ENCODE measurements at regions not wholly inside any gene's neighbourhood (a gene's known extent, or its start where the extent isn't known, plus 50 kb on each side); places are given as distances from the start of the nearest gene placed in this dataset.

- no peak overlapping the region for H3K4me3 ChIP-seq (ENCODE audit: low read length)
- H3K36me3 ChIP-seq (ENCODE audit: insufficient read depth, low read depth, low read length) = no peaks in the 10 kb centered on the region
- H3K9me3 ChIP-seq (ENCODE audit: insufficient read depth, low read depth, low read length) = no peaks in the 10 kb centered on the region
- H3K27ac ChIP-seq (ENCODE audit: low read length) = no peak overlapping the region
- H3K4me1 ChIP-seq (ENCODE audit: insufficient read depth, low read length) = no peaks in the 10 kb centered on the region
- no peak overlapping the region for H3K9ac ChIP-seq (ENCODE audit: low read depth, low read length)
- peaks cover 8% of the 10 kb centered on the region; the same call in 1 of the 2 replicates for H3K27me3 ChIP-seq (ENCODE audit: insufficient read depth, low read length)
Measured at GRCh38 chr16:87172632-87173031, 144.6 kb downstream of the C16orf95 start.

- Histone ChIP-seq H3K9me3 (ENCODE audit: insufficient read depth, low read depth, low read length) (no peaks in the 10 kb centered on the region), H3K9ac (ENCODE audit: low read depth, low read length) (no peak overlapping the region), H3K4me3 (ENCODE audit: low read length) (no peak overlapping the region), H3K36me3 (ENCODE audit: insufficient read depth, low read depth, low read length) (no peaks in the 10 kb centered on the region), H3K27me3 (ENCODE audit: insufficient read depth, low read length) (peaks cover 11% of the 10 kb centered on the region; the same call in 1 of the 2 replicates), H3K4me1 (ENCODE audit: insufficient read depth, low read length) (no peaks in the 10 kb centered on the region), H3K27ac (ENCODE audit: low read length) (no peak overlapping the region)
Measured at GRCh38 chr16:87173294-87173893, 143.8 kb downstream of the C16orf95 start.

- no peak overlapping the region for H3K4me3 ChIP-seq (ENCODE audit: low read length)
- H3K9ac ChIP-seq (ENCODE audit: low read depth, low read length) = no peak overlapping the region
- H3K4me1 ChIP-seq (ENCODE audit: insufficient read depth, low read length) = peaks cover under 1% of the 10 kb centered on the region; the same call in 1 of the 2 replicates
- H3K36me3 ChIP-seq (ENCODE audit: insufficient read depth, low read depth, low read length) = no peaks in the 10 kb centered on the region
- H3K27me3 ChIP-seq (ENCODE audit: insufficient read depth, low read length) = peaks cover 14% of the 10 kb centered on the region; the same call in 1 of the 2 replicates
- no peaks in the 10 kb centered on the region for H3K9me3 ChIP-seq (ENCODE audit: insufficient read depth, low read depth, low read length)
- H3K27ac ChIP-seq (ENCODE audit: low read length) = no peak overlapping the region
Measured at GRCh38 chr16:87174061-87174460, 143.1 kb downstream of the C16orf95 start.

- H3K4me1 ChIP-seq (ENCODE audit: insufficient read depth, low read length) = peaks cover 2% of the 10 kb centered on the region; the same call in 1 of the 2 replicates
- no peaks in the 10 kb centered on the region for H3K9me3 ChIP-seq (ENCODE audit: insufficient read depth, low read depth, low read length)
- H3K9ac ChIP-seq (ENCODE audit: low read depth, low read length) = no peak overlapping the region
- no peak overlapping the region for H3K4me3 ChIP-seq (ENCODE audit: low read length)
- no peaks in the 10 kb centered on the region for H3K36me3 ChIP-seq (ENCODE audit: insufficient read depth, low read depth, low read length)
- H3K27me3 ChIP-seq (ENCODE audit: insufficient read depth, low read length) = peaks cover 14% of the 10 kb centered on the region; the same call in 1 of the 2 replicates
- H3K27ac ChIP-seq (ENCODE audit: low read length) = no peak overlapping the region
Measured at GRCh38 chr16:87176735-87177134, 140.5 kb downstream of the C16orf95 start.

GRCh38 chr16:87177673-87178072 lies 139.5 kb downstream of the C16orf95 start:
- H3K27ac ChIP-seq (ENCODE audit: low read length) = no peak overlapping the region
- H3K9me3 ChIP-seq (ENCODE audit: insufficient read depth, low read depth, low read length) = no peaks in the 10 kb centered on the region

GRCh38 chr16:87178177-87178863 lies 138.9 kb downstream of the C16orf95 start:
- Histone ChIP-seq H3K27me3 (ENCODE audit: insufficient read depth, low read length) (peaks cover 14% of the 10 kb centered on the region; the same call in 1 of the 2 replicates), H3K27ac (ENCODE audit: low read length) (no peak overlapping the region), H3K4me1 (ENCODE audit: insufficient read depth, low read length) (peaks cover 2% of the 10 kb centered on the region; the same call in 1 of the 2 replicates), H3K4me3 (ENCODE audit: low read length) (peak overlapping the region; percentile 51; the same call in 1 of the 2 replicates), H3K36me3 (ENCODE audit: insufficient read depth, low read depth, low read length) (no peaks in the 10 kb centered on the region), H3K9me3 (ENCODE audit: insufficient read depth, low read depth, low read length) (no peaks in the 10 kb centered on the region), H3K9ac (ENCODE audit: low read depth, low read length) (peak overlapping the region; percentile 14; the same call in 1 of the 2 replicates)

More at GRCh38 chr16:87177673-87178072, 139.5 kb downstream of the C16orf95 start:
- Histone ChIP-seq H3K9ac (ENCODE audit: low read depth, low read length) (no peak overlapping the region; the same call in 1 of the 2 replicates), H3K4me3 (ENCODE audit: low read length) (peak overlapping the region; percentile 51; the same call in 1 of the 2 replicates), H3K4me1 (ENCODE audit: insufficient read depth, low read length) (peaks cover 2% of the 10 kb centered on the region; the same call in 1 of the 2 replicates), H3K27me3 (ENCODE audit: insufficient read depth, low read length) (peaks cover 14% of the 10 kb centered on the region; the same call in 1 of the 2 replicates), H3K36me3 (ENCODE audit: insufficient read depth, low read depth, low read length) (no peaks in the 10 kb centered on the region)

GRCh38 chr16:87178977-87179376 lies 138.2 kb downstream of the C16orf95 start:
- Histone ChIP-seq H3K9me3 (ENCODE audit: insufficient read depth, low read depth, low read length) (no peaks in the 10 kb centered on the region), H3K27ac (ENCODE audit: low read length) (no peak overlapping the region), H3K27me3 (ENCODE audit: insufficient read depth, low read length) (peaks cover 14% of the 10 kb centered on the region; the same call in 1 of the 2 replicates), H3K4me1 (ENCODE audit: insufficient read depth, low read length) (peaks cover 2% of the 10 kb centered on the region; the same call in 1 of the 2 replicates), H3K36me3 (ENCODE audit: insufficient read depth, low read depth, low read length) (no peaks in the 10 kb centered on the region), H3K4me3 (ENCODE audit: low read length) (no peak overlapping the region), H3K9ac (ENCODE audit: low read depth, low read length) (no peak overlapping the region)

GRCh38 chr16:87180069-87180468 lies 137.1 kb downstream of the C16orf95 start:
- Histone ChIP-seq H3K36me3 (ENCODE audit: insufficient read depth, low read depth, low read length) (no peaks in the 10 kb centered on the region), H3K27ac (ENCODE audit: low read length) (no peak overlapping the region)

GRCh38 chr16:87182759-87183158 lies 134.4 kb downstream of the C16orf95 start:
- no peak overlapping the region for H3K9ac ChIP-seq (ENCODE audit: low read depth, low read length)
- H3K4me3 ChIP-seq (ENCODE audit: low read length) = no peak overlapping the region
- H3K4me1 ChIP-seq (ENCODE audit: insufficient read depth, low read length) = peaks cover 2% of the 10 kb centered on the region; the same call in 1 of the 2 replicates
- peaks cover 6% of the 10 kb centered on the region; the same call in 1 of the 2 replicates for H3K9me3 ChIP-seq (ENCODE audit: insufficient read depth, low read depth, low read length)
- H3K27me3 ChIP-seq (ENCODE audit: insufficient read depth, low read length) = peaks cover 5% of the 10 kb centered on the region; the same call in 1 of the 2 replicates
- H3K36me3 ChIP-seq (ENCODE audit: insufficient read depth, low read depth, low read length) = no peaks in the 10 kb centered on the region
- H3K27ac ChIP-seq (ENCODE audit: low read length) = no peak overlapping the region

More at GRCh38 chr16:87180069-87180468, 137.1 kb downstream of the C16orf95 start:
- no peak overlapping the region for H3K4me3 ChIP-seq (ENCODE audit: low read length)
- no peak overlapping the region for H3K9ac ChIP-seq (ENCODE audit: low read depth, low read length)
- no peaks in the 10 kb centered on the region for H3K9me3 ChIP-seq (ENCODE audit: insufficient read depth, low read depth, low read length)
- H3K27me3 ChIP-seq (ENCODE audit: insufficient read depth, low read length) = peaks cover 14% of the 10 kb centered on the region; the same call in 1 of the 2 replicates
- peaks cover 2% of the 10 kb centered on the region; the same call in 1 of the 2 replicates for H3K4me1 ChIP-seq (ENCODE audit: insufficient read depth, low read length)

GRCh38 chr16:87183647-87184046 lies 133.5 kb downstream of the C16orf95 start:
- no peak overlapping the region for H3K9ac ChIP-seq (ENCODE audit: low read depth, low read length)
- no peaks in the 10 kb centered on the region for H3K36me3 ChIP-seq (ENCODE audit: insufficient read depth, low read depth, low read length)
- peaks cover under 1% of the 10 kb centered on the region; the same call in 1 of the 2 replicates for H3K27me3 ChIP-seq (ENCODE audit: insufficient read depth, low read length)
- no peak overlapping the region for H3K4me3 ChIP-seq (ENCODE audit: low read length)
- peaks cover 7% of the 10 kb centered on the region; the same call in 1 of the 2 replicates for H3K9me3 ChIP-seq (ENCODE audit: insufficient read depth, low read depth, low read length)
- H3K4me1 ChIP-seq (ENCODE audit: insufficient read depth, low read length) = peaks cover 2% of the 10 kb centered on the region; the same call in 1 of the 2 replicates
- H3K27ac ChIP-seq (ENCODE audit: low read length) = no peak overlapping the region

GRCh38 chr16:87185308-87185707 lies 131.9 kb downstream of the C16orf95 start:
- Histone ChIP-seq H3K9me3 (ENCODE audit: insufficient read depth, low read depth, low read length) (peaks cover 9% of the 10 kb centered on the region; the same call in 1 of the 2 replicates), H3K4me3 (ENCODE audit: low read length) (no peak overlapping the region), H3K4me1 (ENCODE audit: insufficient read depth, low read length) (no peaks in the 10 kb centered on the region), H3K27ac (ENCODE audit: low read length) (no peak overlapping the region), H3K36me3 (ENCODE audit: insufficient read depth, low read depth, low read length) (no peaks in the 10 kb centered on the region), H3K27me3 (ENCODE audit: insufficient read depth, low read length) (no peaks in the 10 kb centered on the region), H3K9ac (ENCODE audit: low read depth, low read length) (no peak overlapping the region)
